SJCRH30 (cell line): ENCODE measurements at regions not wholly inside any gene's neighbourhood (a gene's known extent, or its start where the extent isn't known, plus 50 kb on each side); places are given as distances from the start of the nearest gene placed in this dataset.

Source experiments
- DNase-seq, 2 experiments: peaks; one replicate each; pipeline ENCODE4 v3.0.0-alpha.2; 2015 to 2020
- H3K27ac ChIP-seq: fragments of 250-450 bp; sonication (Bioruptor Pico); 2 replicates; pipeline ENCODE4 v1.5.1; 2020; ENCODE audit warnings: mild to moderate bottlenecking, moderate library complexity
- H3K27me3 ChIP-seq: fragments of 250-450 bp; sonication (Bioruptor Pico); 2 replicates; pipeline ENCODE4 v1.5.1; 2020; ENCODE audit warnings: mild to moderate bottlenecking, moderate library complexity
- H3K36me3 ChIP-seq: fragments of 250-450 bp; sonication (Bioruptor Pico); 2 replicates; pipeline ENCODE4 v1.5.1; 2020; ENCODE audit warnings: mild to moderate bottlenecking, moderate library complexity
- H3K4me1 ChIP-seq: fragments of 250-450 bp; sonication (Bioruptor Pico); 2 replicates; pipeline ENCODE4 v1.5.1; 2020; ENCODE audit warnings: mild to moderate bottlenecking, moderate library complexity
- H3K4me3 ChIP-seq: fragments of 250-450 bp; sonication (Bioruptor Pico); 2 replicates; pipeline ENCODE4 v1.5.1; 2020; ENCODE audit warnings: mild to moderate bottlenecking, moderate library complexity
- H3K9me3 ChIP-seq: fragments of 250-450 bp; sonication (Bioruptor Pico); replicated peaks from 2 replicates; pipeline ENCODE4 v1.5.1; 2020; ENCODE audit warnings: mild to moderate bottlenecking, moderate library complexity

DNA sequence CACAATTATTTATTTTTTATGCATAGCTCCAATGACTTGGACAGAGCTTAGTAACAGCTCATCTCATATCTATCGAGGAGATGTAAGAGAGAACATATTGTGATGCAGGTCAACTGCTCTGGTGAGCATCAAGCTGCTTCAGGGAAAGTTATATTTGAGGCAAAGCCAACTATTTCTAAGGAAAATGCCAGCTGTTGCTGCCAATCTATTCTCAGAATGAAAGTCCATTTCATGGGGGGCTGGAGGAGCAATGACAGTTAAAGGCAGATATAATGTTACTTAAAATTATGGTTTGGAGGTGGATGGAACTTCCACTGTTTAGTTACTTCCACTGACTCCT is 424.8 kb downstream of the KIF20B start:
- Histone ChIP-seq H3K4me3 (0 out of 2 replicates have a peak overlapping the region, but pooled peaks have one; percentile 2), H3K4me1 (peaks cover 10% of the 10 kb centered on the region), H3K27ac (peak overlapping the region; percentile 22; the same call in 1 of the 2 replicates), H3K27me3 (no peaks in the 10 kb centered on the region), H3K36me3 (no peaks in the 10 kb centered on the region), H3K9me3 (no peaks in the 10 kb centered on the region)
- DNase-seq = peak; percentile 45 to 76

DNA sequence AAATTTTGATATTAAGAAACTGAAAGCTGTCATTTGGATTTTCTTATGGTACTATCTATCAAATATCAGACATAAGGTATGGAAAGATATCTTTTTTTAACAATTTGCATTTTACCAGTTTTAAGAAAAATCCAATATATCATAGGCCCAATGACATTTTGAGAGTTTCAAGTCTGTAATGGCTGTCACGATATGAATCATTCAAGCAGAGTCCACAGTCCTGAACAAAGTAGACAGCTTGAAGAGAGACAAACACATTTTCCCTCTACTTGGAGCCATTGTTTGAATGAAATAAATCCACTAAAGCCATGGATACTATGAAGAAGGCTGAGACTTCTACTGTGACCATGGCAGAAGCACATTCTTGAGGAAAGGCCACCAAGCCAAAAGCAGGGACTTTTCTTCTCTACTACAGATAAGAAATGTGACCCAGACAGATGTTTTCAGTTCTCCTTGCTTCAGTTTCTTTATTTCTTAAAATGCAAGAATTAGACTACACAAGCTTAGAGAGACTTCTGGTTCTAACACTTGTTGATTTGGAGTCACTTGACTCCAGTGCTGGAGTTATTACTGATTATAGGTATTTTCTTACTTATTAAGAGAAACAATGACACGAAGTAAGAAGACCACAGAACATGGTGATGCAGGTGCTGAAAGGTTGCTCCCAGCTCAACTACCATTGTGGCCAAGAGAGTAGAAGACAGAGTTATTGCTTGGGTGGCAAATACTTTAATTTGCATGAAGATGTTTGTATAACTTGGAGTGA is 429.1 kb downstream of the KIF20B start:
- Histone ChIP-seq H3K27me3 (no peaks in the 10 kb centered on the region), H3K4me1 (peaks cover 3% of the 10 kb centered on the region), H3K36me3 (no peaks in the 10 kb centered on the region), H3K9me3 (no peaks in the 10 kb centered on the region), H3K4me3 (no peak overlapping the region), H3K27ac (no peak overlapping the region)
- no peak for DNase-seq

DNA sequence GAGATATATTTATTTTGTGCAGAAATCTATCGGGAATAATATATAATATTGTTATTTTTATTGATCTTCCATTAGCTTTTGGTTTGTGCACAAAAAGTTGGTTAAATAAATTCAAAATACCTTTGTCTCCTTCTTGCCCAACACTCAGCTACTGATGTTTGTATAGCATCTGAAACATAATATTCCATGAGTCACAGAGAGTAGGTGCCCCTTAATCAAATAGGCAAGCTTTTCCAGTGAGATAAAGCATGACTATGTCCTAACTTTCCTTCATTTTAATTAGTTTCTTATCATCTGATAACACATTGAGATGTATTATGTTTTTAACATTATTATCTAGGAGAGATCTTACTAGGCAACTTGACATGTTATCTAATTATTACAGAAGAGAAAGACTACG is 432.2 kb downstream of the KIF20B start:
- Histone ChIP-seq H3K27me3 (no peaks in the 10 kb centered on the region), H3K27ac (no peak overlapping the region), H3K4me1 (no peaks in the 10 kb centered on the region), H3K9me3 (no peaks in the 10 kb centered on the region; the same call in 1 of the 2 replicates), H3K4me3 (no peak overlapping the region), H3K36me3 (no peaks in the 10 kb centered on the region)
- no peak for DNase-seq

DNA sequence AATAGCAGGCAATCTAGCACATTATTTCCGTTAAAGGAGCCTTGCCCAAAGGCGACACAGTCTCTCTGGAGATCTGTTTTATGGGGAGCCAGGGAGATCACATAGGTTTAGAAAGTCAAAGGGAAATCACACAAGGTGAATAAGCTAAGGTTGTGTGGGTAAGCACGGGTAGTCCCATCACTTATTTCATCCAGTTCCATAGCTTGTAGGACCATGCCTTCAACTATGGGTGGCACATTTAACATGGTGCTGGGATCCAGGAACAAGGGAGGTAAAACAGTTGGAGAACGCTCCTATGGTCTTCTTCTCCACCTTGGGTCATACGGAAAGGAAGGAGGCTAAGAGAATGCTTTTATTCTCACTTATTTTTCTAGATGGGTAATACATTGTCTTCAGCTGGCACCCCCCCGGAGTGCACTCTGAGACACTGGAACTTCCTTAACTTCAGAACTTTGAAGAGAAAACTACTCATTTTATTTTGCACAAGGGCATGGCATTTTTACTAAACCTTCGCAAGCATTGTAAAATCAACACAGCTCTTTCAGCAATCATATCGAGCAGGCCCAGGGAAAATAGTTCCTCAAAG is 435.4 kb downstream of the KIF20B start:
- peak in 1 of 2 experiments; percentile 22 for DNase-seq
- Histone ChIP-seq H3K36me3 (no peaks in the 10 kb centered on the region), H3K4me1 (no peaks in the 10 kb centered on the region), H3K27ac (no peak overlapping the region), H3K4me3 (no peak overlapping the region), H3K27me3 (no peaks in the 10 kb centered on the region), H3K9me3 (no peaks in the 10 kb centered on the region; the same call in 1 of the 2 replicates)

DNA sequence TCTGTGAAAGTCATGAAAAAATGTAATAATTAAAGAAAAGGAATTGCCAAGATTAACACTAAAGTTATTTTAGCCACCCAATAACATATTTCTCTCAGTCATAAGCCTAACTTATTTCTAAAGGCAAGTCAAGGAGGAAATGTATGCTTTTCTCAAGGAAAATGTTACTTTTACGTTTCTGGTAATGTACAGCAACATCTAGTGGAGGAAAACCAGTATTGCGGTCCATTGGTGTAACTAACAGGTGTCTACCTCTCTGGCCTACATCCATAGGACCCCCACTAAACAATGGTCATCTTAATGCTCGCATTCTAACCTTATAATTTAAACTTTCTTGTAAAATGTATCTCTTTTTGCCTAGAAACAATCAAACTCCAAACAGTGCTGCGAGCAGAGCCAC is 437.5 kb downstream of the KIF20B start:
- no peak overlapping the region for H3K4me3 ChIP-seq
- no peak overlapping the region for H3K27ac ChIP-seq
- no peaks in the 10 kb centered on the region for H3K27me3 ChIP-seq
- no peaks in the 10 kb centered on the region; the same call in 1 of the 2 replicates for H3K9me3 ChIP-seq
- DNase-seq = peak; percentile 6 to 45
- no peaks in the 10 kb centered on the region for H3K4me1 ChIP-seq
- no peaks in the 10 kb centered on the region for H3K36me3 ChIP-seq

DNA sequence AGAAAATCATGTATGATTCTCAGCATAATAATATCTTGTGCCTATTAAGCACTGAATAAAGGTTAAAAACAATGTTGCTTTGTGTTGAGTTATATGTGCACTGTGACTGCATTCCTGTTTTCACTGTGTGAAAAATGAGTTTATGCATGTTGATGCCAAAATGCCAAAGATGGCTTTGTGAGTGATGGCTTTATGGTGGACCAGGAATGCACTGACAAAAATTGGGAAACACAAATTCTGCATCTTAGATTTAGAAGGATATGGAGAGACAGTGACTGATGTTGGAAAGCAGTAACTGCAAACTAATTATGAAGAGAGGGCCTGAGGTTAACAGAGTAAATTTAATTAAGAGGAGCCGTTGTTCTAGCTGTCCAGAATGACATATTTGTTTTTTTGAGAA is 440.4 kb downstream of the KIF20B start:
- Histone ChIP-seq H3K4me3 (no peak overlapping the region), H3K27me3 (no peaks in the 10 kb centered on the region), H3K36me3 (no peaks in the 10 kb centered on the region), H3K9me3 (no peaks in the 10 kb centered on the region; the same call in 1 of the 2 replicates), H3K4me1 (0 out of 2 replicates have a peak, but pooled peaks cover 5% of the 10 kb centered on the region), H3K27ac (no peak overlapping the region)
- DNase-seq = no peak

DNA sequence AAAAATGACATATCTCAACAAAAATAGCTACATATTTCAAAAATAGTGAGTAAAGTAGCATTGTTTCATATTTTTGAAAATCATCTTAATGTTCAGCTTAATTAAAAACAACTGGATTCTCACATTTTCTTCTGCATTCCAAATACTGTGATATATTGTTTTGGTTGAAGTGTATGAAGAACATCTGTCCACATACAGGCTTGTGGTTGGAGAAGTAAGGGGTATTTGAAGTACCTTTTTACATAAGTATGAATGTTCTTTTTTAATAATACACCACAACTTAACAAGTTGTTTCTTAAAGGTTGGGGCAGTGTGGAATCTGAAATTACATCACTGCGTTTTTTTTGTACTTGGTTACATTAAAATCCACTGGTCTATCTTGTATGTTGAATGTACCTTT is 442.5 kb downstream of the KIF20B start:
- H3K27ac ChIP-seq = no peak overlapping the region
- H3K36me3 ChIP-seq = no peaks in the 10 kb centered on the region
- no peak overlapping the region for H3K4me3 ChIP-seq
- H3K27me3 ChIP-seq = no peaks in the 10 kb centered on the region
- H3K4me1 ChIP-seq = 0 out of 2 replicates have a peak, but pooled peaks cover 5% of the 10 kb centered on the region
- H3K9me3 ChIP-seq = no peaks in the 10 kb centered on the region
- no peak for DNase-seq

DNA sequence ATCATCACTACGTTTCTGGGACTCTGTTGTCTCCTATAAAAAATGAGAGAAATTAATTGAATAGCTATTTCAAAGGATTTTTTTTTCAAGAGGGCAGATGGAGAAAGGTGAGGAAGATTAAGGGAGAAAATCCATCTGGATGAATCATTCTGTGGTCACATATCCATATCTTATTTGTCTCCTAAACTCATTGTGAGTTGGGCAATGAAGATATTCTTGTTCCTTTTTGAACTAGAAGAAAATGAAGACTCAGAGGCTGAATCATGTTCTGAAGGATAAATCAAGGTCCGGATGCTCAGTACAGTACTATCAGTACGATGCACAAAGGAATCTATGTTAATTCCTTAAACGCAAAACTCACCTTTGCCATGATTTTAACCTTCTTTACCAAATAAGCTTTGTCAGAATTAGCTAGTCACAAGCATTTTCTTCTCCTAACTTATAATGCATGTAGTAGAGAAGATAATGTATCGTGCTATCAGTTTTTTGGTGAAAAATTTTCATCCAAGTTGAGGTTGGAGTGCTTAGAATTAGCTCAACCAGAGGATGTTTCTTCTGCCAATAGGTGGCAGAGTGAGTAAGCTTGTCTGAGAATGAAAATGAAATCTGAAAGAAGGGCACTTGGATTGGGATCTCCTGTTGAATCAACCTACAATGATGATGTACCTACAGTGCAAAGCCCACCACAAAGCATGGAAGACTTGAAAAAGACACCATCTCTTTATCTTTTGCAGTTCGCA is 446.9 kb downstream of the KIF20B start:
- H3K36me3 ChIP-seq = no peaks in the 10 kb centered on the region
- no peaks in the 10 kb centered on the region for H3K9me3 ChIP-seq
- peak; percentile 3 to 52 for DNase-seq
- H3K27ac ChIP-seq = no peak overlapping the region
- H3K4me1 ChIP-seq = 0 out of 2 replicates have a peak, but pooled peaks cover 5% of the 10 kb centered on the region
- no peaks in the 10 kb centered on the region for H3K27me3 ChIP-seq
- no peak overlapping the region for H3K4me3 ChIP-seq

DNA sequence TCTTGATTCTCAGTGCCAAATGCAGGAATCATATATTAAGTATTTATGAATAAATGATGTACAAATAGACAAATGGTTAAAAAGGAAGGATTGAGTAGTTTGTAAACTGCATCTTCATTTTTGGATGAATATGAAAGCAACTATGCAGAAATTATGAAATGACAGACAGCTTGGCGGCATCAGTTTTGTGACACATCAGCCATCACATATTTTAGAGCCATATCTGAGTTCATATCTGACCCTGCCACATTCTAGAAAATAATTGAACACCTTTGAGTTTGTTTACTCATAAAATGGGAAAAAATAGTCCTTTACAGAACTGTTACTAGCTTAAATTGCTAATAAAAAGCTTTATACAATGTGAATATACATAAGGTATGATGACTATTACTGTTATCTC is 448.2 kb downstream of the KIF20B start:
- Histone ChIP-seq H3K27me3 (no peaks in the 10 kb centered on the region), H3K27ac (no peak overlapping the region), H3K4me1 (0 out of 2 replicates have a peak, but pooled peaks cover 5% of the 10 kb centered on the region), H3K4me3 (no peak overlapping the region), H3K9me3 (no peaks in the 10 kb centered on the region), H3K36me3 (no peaks in the 10 kb centered on the region)
- DNase-seq = no peak

DNA sequence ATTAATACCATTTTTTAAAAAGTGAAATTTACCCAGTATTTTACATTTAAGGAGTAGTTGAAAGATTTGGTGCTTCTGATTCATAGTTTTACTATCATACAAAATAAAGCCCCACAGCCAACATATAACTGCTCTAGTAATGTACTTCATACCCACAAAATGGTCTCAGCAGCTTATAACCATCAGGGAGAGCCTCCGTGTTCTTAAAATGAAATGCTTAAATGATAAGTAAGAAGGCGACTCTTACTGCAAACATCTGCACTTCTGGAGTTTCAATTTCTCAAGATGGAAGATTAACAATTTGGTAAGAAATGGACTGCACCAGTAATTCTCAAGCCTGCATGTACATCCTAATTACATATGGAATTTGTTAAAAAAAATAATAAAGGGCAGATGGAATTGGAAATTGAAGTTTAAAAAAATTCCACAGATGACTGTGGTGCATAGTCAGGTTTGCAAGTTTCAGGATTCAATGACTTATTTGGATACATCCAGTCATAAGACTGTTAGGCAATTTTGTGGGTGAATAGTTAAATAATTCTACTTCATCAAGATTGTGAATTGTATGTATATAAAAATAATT is 461.0 kb downstream of the KIF20B start:
- no peak overlapping the region for H3K27ac ChIP-seq
- no peaks in the 10 kb centered on the region for H3K4me1 ChIP-seq
- H3K36me3 ChIP-seq = no peaks in the 10 kb centered on the region
- DNase-seq = no peak
- no peaks in the 10 kb centered on the region for H3K27me3 ChIP-seq
- no peaks in the 10 kb centered on the region for H3K9me3 ChIP-seq
- no peak overlapping the region for H3K4me3 ChIP-seq

DNA sequence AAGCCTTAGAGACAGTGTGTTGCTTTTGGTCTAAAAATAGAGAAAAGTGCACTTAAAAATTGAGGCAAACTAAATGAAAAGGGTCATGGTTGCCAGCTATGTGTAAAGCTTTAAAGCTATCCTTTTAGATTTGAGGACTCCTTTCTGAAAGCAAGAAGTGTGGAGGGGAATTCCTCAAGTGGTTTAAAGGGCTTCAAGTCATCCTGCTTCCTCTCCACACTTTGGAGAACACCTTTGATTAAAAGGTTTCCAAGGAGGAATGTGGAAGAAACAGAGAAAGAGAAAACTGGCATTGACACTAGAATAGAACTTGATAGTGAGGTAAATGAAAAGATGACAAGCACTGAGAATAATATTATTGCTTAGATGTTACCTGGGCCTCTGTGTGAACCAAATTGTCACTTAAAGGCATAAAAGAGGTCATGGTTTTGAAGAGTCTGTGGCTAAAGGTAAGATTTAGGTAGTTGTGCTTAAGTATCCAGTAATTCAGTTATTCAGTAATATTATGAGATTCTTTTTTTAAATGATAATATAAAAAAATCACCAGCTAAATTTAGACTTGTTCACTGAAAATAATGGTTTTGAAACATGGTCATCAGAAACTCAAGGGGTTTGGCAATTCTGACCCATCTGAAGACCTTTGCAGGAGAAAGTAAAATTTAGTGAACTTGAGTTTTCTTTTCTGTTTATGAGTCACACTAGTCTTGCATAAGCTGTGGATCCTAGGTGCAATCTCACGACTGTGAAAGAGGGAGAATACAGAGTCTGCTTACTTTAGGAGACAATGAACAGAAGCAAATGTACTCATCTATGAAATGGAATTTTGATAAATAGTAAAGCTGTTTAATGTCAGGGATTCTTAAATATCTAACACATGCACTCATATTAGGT is 466.0 kb downstream of the KIF20B start:
- Histone ChIP-seq H3K27me3 (no peaks in the 10 kb centered on the region), H3K9me3 (no peaks in the 10 kb centered on the region), H3K4me3 (no peak overlapping the region), H3K27ac (no peak overlapping the region), H3K36me3 (no peaks in the 10 kb centered on the region), H3K4me1 (no peaks in the 10 kb centered on the region)
- no peak for DNase-seq

DNA sequence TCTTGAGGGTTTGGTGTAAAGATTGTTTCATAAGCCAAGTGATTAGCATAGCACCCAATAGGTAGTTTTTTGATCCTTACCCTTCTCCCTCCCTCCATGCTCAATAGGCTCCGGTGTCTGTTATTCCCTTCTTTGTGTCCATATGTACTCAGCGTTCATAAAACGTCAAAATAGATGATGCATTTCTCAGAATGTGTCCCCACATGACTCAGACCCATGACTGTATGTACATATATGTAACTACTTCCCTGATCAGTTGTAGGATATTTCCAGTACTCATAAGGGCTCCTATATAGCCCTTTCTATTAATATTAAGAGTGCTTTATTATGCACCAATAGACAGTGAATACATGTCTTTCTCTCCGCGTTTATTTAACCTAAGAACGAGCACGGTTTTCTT is 466.9 kb downstream of the KIF20B start:
- no peaks in the 10 kb centered on the region for H3K27me3 ChIP-seq
- H3K4me3 ChIP-seq = no peak overlapping the region
- H3K36me3 ChIP-seq = no peaks in the 10 kb centered on the region
- no peak overlapping the region for H3K27ac ChIP-seq
- no peaks in the 10 kb centered on the region for H3K9me3 ChIP-seq
- DNase-seq = no peak
- no peaks in the 10 kb centered on the region for H3K4me1 ChIP-seq

DNA sequence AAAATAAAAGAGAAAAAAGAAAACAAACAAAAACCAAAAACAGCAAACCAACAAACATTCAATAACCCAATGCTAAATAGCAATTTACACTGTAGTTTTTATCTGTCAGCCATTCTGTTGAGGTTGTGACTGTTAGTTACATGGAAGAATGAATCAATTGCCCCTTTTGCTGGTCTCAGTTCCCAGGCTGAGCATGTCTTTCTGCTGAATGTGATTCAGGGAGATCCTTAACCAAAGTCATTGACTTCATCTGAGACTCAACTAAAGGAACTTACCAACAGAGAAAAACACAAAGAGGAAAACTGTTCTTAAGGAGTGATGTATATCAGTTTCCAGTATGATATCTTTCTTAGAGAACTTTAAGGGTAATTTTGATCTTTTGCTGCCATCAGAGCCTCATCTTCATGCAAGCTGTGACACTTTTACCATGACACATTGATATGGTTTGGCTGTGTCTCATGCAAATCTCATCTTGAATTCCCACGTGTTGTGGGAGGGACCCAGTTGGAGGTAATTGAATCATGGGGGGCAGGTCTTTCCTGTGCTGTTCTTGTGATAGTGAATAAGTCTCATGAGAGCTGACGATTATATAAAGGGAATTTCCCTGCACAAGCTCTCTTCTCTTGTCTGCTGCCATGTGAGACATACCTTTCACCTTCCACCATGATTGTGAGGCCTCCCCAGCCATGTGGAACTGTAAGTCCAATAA is 469.8 kb downstream of the KIF20B start:
- no peaks in the 10 kb centered on the region for H3K4me1 ChIP-seq
- H3K9me3 ChIP-seq = no peaks in the 10 kb centered on the region
- no peak for DNase-seq
- no peaks in the 10 kb centered on the region for H3K36me3 ChIP-seq
- H3K27ac ChIP-seq = no peak overlapping the region
- H3K27me3 ChIP-seq = no peaks in the 10 kb centered on the region
- H3K4me3 ChIP-seq = no peak overlapping the region

DNA sequence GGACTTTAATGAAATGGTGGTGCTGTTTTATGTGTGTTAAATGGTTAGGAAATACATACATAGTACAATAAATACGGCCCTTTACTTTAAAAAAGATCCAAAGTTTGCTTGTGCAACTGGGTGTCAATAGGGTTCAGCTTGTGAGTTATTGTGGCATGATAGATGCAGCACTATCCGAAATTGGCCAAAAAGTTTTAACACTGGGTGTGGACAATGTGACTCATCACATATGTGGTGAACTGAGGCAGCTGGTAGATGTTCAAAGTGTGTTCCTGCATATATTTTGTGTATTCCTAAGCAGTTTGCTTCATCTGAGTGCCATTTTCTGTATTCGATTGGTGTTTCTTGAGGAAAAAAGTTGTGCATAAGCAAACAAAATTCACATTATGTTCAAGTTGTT is 473.1 kb downstream of the KIF20B start:
- no peak for DNase-seq
- Histone ChIP-seq H3K27me3 (no peaks in the 10 kb centered on the region), H3K9me3 (no peaks in the 10 kb centered on the region), H3K27ac (no peak overlapping the region), H3K36me3 (no peaks in the 10 kb centered on the region), H3K4me1 (no peaks in the 10 kb centered on the region), H3K4me3 (no peak overlapping the region)
